ENCODE measurements at regions not wholly inside any gene's neighbourhood (a gene's known extent, or its start where the extent isn't known, plus 50 kb on each side); places are given as distances from the start of the nearest gene placed in this dataset.

DNA sequence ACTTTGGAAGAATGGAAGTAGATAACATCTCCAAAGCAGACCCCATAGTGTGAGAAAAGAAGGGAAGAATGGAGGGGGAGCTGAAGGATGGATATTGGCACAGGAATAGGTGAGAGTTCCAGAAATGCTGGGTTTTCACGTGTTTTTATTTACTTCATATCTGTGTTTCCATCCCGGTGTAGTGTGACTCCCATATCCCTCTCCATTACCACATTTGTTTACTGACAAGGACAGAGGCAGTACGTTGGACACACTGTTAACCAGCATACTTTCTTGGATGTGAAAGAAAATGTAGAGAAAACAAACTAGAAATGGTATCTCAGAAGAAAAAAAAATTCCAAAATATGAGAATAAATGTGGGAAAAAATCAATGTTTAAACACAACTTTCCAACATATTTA, 124.4 kb upstream of the PFKP start:
- TF ChIP-seq, protein P1, sequence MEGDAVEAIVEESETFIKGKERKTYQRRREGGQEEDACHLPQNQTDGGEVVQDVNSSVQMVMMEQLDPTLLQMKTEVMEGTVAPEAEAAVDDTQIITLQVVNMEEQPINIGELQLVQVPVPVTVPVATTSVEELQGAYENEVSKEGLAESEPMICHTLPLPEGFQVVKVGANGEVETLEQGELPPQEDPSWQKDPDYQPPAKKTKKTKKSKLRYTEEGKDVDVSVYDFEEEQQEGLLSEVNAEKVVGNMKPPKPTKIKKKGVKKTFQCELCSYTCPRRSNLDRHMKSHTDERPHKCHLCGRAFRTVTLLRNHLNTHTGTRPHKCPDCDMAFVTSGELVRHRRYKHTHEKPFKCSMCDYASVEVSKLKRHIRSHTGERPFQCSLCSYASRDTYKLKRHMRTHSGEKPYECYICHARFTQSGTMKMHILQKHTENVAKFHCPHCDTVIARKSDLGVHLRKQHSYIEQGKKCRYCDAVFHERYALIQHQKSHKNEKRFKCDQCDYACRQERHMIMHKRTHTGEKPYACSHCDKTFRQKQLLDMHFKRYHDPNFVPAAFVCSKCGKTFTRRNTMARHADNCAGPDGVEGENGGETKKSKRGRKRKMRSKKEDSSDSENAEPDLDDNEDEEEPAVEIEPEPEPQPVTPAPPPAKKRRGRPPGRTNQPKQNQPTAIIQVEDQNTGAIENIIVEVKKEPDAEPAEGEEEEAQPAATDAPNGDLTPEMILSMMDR (IDR thresholded peaks at IDR 0.05 in 8 of 11, conservative IDR thresholded peaks at IDR 0.05 in 3 of 11), result no peak
- TF ChIP-seq POLR2A (IDR thresholded peaks at IDR 0.05) (no peak), POLR2AphosphoS5 (IDR thresholded peaks at IDR 0.05) (no peak)

All from spleen (tissue), 7 donors.